DMS79 treated with DMSO at 0.1 percent for 48 hours (cell line): ENCODE measurements at regions not wholly inside any gene's neighbourhood (a gene's known extent, or its start where the extent isn't known, plus 50 kb on each side); places are given as distances from the start of the nearest gene placed in this dataset.

Experiments used
- DNase-seq: peaks from one replicate; lab custom pipeline; 2025; lab: John Stamatoyannopoulos, UW

- DNase-seq = no peak
These were observed 68.3 kb upstream of the OTOS start for GRCh38 chr2:240208631-240209211.

- DNase-seq = no peak
These were observed 69.0 kb upstream of the OTOS start for GRCh38 chr2:240209493-240209892.

DNA sequence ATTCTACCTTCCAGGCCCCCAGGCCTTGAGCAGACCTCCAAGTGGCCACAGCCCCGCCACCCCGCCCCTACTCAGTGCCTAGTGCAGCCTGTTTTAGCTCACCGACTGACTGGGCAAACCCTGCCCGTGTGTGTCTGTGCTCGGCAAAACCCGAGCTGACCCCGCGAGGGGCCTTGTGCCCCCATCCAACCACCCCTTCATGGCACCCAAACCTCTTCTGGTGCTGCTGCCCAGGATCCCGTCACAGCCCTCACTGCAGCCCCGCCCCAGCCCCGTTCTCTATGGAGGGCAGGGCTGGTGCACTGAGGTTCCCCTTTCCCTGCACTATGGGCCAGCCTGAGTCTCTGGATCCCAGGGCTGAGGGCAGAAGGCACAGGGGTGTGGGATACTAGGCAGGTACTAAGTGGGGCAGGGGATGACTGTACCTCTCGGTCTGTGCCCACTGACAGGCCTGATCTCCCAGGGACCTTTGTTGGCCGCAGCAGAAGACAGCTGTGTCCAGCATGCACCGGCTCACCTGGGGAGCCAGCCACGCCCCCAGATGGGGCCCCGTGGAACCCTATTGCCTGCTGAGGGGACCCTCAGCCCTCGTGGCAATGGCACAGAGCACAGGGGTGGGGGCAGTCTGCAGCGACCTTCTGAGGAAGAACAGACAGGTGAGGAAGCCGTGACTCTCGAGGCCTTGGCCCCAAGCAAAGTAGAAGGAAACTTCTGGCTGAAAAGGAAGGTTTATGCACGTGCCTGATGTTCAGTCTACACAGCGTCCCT is 69.9 kb upstream of the OTOS start:
- DNase-seq = no peak

GRCh38 chr2:240211096-240211495 is 70.6 kb upstream of the OTOS start:
- DNase-seq = no peak

- no peak for DNase-seq
These were observed 71.4 kb upstream of the OTOS start for GRCh38 chr2:240211598-240212424.

DNA sequence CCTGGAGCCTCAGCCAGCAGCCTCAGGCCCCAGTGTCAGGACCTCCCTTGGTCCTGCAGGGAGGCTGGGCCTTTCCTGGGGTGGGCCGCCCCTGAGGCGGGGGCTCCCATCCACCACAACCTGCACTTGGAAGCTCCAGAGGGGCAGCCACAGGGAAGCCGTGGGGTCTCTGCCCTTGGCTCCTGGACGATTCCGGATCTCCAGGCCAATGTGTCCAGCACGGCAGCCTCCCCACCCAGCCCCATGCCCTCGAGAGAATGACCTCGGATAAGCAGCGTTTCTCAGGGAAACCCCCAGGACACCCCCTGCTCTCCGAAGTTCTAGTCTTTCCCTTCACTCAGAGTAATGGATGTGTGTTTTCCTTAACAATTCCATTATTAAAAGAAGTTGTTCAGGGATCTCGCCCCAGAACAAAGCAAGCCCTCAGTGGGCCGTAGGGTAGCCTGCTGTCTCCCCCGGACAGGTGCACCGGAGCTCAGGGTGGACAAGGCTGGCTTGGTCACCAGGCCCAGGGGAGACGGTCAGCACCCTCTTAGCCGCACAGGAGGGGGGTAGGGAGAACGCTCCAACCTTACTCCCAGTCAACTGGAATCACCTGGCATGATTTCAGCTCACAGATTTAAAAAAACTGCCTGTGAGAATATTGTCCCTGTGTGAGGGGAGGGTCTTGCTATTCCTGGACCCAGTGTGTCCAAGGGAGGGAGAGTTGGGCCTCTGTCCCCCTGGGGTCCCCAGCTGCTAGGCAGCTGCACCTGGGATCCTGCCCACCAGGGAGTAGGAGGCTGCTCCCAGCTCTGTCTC is 72.2 kb upstream of the OTOS start:
- DNase-seq = no peak

DNA sequence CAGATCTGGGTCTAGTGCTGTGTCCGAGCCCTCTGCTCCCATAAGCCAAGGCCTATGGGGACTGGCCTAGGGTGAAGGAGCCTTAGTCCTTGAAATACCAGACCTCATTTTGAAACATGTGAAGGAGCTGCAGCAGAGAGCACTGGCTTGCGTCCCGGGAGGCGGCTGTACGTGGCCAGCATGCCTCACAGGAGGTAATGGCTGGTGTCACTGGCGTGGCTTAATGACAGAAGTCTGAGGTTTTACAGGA is 72.7 kb upstream of the OTOS start:
- DNase-seq = no peak

DNA sequence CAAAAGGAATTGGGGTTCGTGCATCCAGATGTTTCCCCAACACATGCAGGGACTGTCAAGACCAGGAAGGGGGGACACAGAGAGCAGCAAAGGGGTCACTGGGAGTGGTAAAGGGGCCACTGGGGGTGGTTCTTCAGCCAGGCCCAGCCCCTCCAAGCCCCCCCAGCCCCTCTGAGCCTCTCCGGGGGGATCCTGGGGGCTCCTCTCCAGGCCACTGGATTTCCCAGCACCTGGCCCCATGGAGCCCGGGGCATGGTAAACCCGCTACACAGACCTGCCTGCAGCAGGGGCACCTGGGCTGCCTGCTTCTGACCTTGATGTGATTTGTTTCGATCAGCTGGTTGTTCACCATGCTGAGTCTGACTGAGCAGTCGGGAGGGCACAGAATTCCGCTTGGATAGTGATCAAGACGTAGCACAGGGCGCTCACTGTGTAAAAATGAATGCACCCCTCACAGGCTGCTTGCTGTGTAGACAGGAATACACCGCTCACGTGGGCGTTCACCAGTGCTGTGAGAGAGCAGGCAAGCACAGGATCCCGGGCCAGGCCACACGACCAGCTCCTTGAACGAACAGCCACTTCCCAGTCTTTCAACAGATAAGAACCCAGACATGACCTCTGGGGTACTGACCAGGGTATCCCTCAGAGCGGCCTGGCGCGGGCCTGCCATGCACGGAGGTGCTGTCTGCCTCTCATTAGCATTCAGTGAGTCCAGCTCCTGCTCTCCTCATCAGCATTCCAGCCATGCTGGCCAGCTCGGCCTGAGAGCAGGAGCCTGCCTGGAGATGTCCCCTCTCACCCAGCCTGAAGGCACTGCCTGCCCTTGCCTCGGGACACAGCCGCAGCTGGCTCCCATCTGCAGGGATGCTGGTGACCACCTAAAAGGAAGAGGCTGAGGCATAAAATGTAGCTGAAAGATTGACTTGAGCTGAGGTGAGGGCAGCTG is 73.3 kb upstream of the OTOS start:
- DNase-seq = no peak

- no peak for DNase-seq
These were observed 74.6 kb upstream of the OTOS start for GRCh38 chr2:240214790-240215675.

DNA sequence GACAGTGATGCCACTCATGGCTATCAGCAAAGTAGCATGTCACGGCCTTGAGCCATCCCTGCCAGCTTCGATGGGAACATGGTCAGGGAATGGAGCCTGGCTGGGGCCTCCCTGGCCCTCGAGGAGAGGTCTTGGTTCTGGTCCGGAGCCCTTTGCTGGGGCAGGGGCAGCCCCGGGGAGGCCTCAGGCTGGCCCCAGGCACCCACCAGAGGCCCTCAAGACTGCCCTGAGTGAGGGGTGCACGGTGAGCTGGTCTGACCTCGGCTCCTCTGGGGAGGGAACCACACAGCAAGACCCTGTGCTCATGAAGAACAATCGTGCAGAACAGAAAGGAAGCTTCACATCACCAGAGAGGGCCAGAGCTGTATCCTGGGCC is 75.2 kb upstream of the OTOS start:
- DNase-seq = no peak

- DNase-seq = no peak
These were observed 75.7 kb upstream of the OTOS start for GRCh38 chr2:240216167-240216566.

- no peak for DNase-seq
These were observed 77.2 kb upstream of the OTOS start for GRCh38 chr2:240217431-240218301.

DNA sequence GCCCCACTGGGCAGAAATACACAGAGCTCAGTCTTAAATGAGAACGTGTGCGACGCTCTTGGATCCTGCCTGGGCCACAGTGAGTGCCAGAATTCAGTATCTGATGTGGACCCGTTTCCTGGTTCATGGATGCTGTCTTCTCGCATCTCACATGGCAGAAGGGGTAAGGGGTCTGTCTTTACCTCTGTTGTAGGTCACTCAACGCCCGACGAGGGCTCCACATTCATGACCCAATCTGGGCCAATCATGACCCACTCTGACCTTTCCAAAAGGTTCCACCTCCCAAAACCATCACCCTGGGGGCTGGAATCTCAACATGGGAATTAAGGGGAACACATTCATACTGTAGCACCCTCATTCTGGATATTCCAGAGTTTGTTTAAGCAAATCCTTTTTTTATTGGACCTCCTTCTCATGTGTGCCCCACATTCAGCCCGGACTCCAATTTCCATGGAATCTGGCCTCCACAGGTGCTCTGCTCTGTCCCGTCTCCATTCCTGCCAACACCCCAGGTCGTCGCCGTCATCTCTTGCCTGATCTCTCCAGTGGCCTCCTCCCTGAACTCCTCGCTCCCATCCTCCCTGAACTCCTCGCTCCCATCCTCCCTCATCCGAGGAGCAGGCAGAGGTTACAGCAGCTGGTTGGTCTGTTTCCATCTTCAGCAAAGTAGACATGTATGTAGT is 78.9 kb upstream of the OTOS start:
- no peak for DNase-seq

GRCh38 chr2:240220371-240220770 is 79.9 kb upstream of the OTOS start:
- no peak for DNase-seq

DNA sequence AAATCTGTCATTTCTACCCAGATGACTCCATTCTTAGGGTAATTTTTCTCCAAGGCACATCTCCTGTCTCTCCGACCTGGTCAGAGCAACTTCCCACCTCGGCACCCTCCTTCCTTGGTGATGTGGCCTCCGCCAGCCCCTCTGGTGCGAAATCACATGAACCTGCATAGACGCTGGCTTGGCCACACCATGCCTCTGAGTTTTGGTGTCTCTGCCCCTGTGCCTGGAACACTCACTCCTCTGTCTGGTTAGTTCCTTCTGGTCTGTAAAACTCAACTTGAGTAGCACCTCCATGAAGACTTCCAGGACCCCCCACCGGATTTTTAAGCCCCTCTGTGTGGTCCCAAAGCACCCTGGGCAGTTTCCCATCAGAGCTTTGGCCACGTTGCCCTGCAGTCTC is 83.2 kb upstream of the OTOS start:
- no peak for DNase-seq

GRCh38 chr2:240224676-240225075 is 84.2 kb upstream of the OTOS start:
- DNase-seq = no peak

DNA sequence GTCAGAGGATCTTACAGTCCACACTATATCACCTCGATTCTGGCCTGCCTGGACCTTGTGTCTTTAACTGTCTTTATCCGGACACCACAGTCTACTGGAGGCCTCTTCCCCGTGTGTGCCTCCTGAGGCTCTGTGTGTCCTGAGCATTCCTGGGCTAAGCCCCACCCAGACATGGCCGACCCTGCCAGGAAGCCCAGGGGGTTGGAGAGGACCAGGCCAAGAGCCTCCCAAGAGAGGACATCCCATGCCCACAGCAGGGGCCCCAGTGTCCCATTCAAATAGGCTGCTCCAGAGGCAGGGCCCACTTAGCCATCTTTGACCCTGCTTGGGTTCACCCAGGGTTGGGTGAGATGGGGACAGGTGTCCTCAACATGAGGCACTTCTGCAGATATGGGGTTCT is 84.7 kb upstream of the OTOS start:
- DNase-seq = no peak

DNA sequence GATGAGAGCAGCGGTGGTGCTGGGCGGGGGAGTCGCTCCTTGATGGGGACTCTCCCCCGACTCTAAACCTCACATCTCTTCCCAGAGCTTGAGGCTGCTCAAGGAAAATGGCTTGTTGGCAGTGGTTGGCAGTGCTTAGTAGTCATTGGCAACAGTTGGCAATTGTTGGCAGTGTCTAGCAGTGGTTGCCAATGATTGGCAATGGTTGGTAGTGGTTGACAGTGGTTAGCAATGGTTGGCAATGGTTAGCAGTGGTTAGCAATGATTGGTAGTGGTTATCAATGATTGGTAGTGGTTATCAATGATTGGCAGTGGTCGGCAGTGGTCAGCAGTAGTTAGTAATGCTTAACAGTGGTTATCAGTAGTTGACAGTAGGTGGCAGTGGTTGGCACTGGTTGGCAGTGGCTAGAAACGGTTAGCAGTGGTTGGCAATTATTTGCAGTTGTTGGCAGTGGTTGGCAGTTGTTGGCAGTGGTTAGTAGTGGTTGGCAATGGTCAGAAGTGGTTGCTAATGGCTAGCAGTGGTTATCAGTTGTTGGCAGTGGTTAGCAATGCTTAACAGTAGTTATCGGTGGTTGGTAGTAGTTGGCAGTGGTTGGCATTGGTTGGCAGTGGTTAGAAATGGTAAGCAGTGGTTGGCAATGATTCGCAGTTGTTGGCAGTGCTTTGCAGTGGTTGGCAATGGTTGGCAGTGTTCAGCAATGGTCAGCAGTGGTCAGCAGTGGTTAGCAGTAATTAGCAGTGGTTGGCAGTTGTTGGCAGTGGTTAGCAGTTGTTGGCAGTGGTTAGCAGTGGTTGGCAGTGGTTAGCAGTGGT is 85.4 kb upstream of the OTOS start:
- no peak for DNase-seq
